Neural cell (in vitro differentiated cells): ENCODE measurements at regions not wholly inside any gene's neighbourhood (a gene's known extent, or its start where the extent isn't known, plus 50 kb on each side); places are given as distances from the start of the nearest gene placed in this dataset.
"Not testable (repeated sequence)": the region's sequence is repeated elsewhere in the genome, so short reads cannot be mapped to it uniquely, and the experiment has no call there.

Experiments used
- H2AFZ ChIP-seq: fragments of 200-600, 300-800 bp; sonication (generic), shearing (Covaris generic); 2 replicates; pipeline ENCODE4 v1.6.0; 2014; ENCODE audit warnings: low read depth, mild to moderate bottlenecking, antibody characterized with exemption, low read length, moderate library complexity
- H3F3A ChIP-seq: fragments of 200-600 bp; shearing (Covaris generic); 2 replicates; pipeline ENCODE4 v1.6.1; 2016; ENCODE audit warnings: mild to moderate bottlenecking, moderate library complexity, mixed read lengths, antibody characterized with exemption, low read length; ENCODE audit not compliant: insufficient read depth, poor library complexity, severe bottlenecking
- H3K27ac ChIP-seq: fragments of 200-600, 300-800 bp; sonication (generic), shearing (Covaris generic); 2 replicates; pipeline ENCODE4 v1.5.1; 2014; ENCODE audit warnings: mild to moderate bottlenecking, low read length, moderate library complexity
- H3K27me3 ChIP-seq: fragments of 300-800, 200-600 bp; sonication (generic), shearing (Covaris generic); 2 replicates; pipeline ENCODE4 v1.6.0; 2014; ENCODE audit warnings: mild to moderate bottlenecking, low read depth, low read length, moderate library complexity; ENCODE audit not compliant: insufficient read depth
- H3K36me3 ChIP-seq: fragments of 300-800, 200-600 bp; sonication (generic), shearing (Covaris generic); 2 replicates; pipeline ENCODE4 v1.5.1; 2014; ENCODE audit warnings: mild to moderate bottlenecking, antibody characterized with exemption, low read length, moderate library complexity; ENCODE audit not compliant: insufficient read depth
- H3K4me2 ChIP-seq: fragments of 300-800, 200-600 bp; sonication (generic), shearing (Covaris generic); 2 replicates; pipeline ENCODE4 v1.6.0; 2014; ENCODE audit warnings: mild to moderate bottlenecking, low read length
- H3K4me3 ChIP-seq: fragments of 300-800, 200-600 bp; sonication (generic), shearing (Covaris generic); 2 replicates; pipeline ENCODE4 v1.5.1; 2014; ENCODE audit warnings: mild to moderate bottlenecking, low read length, moderate library complexity
- H3K79me2 ChIP-seq: fragments of 200-600 bp; shearing (Covaris generic); replicated peaks from 2 replicates; pipeline ENCODE4 v1.6.0; 2014; ENCODE audit warnings: mild to moderate bottlenecking, low read length, moderate library complexity; ENCODE audit not compliant: insufficient read depth
- H3K9ac ChIP-seq: fragments of 300-800, 200-600 bp; sonication (generic), shearing (Covaris generic); 2 replicates; pipeline ENCODE4 v1.6.1; 2016; ENCODE audit warnings: mild to moderate bottlenecking, low read length, mixed read lengths
- H3K9me2 ChIP-seq: fragments of 200-600 bp; shearing (Covaris generic); 2 replicates; pipeline ENCODE4 v1.6.1; 2016; ENCODE audit warnings: mild to moderate bottlenecking, low read length, mixed read lengths; ENCODE audit not compliant: insufficient read depth
- H3K9me3 ChIP-seq: fragments of 200-600, 300-800 bp; sonication (generic), shearing (Covaris generic); 2 replicates; pipeline ENCODE4 v1.6.1; 2016; ENCODE audit warnings: mild to moderate bottlenecking, mixed run types, low read length, moderate library complexity, mixed read lengths
- H4K20me1 ChIP-seq: fragments of 200-600 bp; shearing (Covaris generic); 2 replicates; pipeline ENCODE4 v1.6.1; 2016; ENCODE audit warnings: mild to moderate bottlenecking, mixed run types; ENCODE audit not compliant: insufficient read depth
- CTCF ChIP-seq: fragments of 450-650 bp; IDR thresholded peaks from 2 replicates; pipeline ENCODE4 v1.5.1; 2014; ENCODE audit warnings: antibody characterized with exemption, mild to moderate bottlenecking, moderate library complexity; ENCODE audit not compliant: poor library complexity, severe bottlenecking
- EP300 ChIP-seq: fragments of 450-650 bp; conservative IDR thresholded peaks from 2 replicates; pipeline ENCODE4 v1.6.1; 2014; ENCODE audit warnings: antibody characterized with exemption, mild to moderate bottlenecking, moderate library complexity; ENCODE audit not compliant: poor library complexity, severe bottlenecking
- EZH2 ChIP-seq: fragments of 200-600, 300-800 bp; shearing (Covaris generic), sonication (generic); IDR thresholded peaks from 2 replicates; pipeline ENCODE4 v1.6.1; 2014; ENCODE audit warnings: antibody characterized with exemption, low read length, borderline replicate concordance, mild to moderate bottlenecking; ENCODE audit not compliant: insufficient read depth, poor library complexity, severe bottlenecking
- MXI1 ChIP-seq: fragments of 450-650 bp; conservative IDR thresholded peaks from 2 replicates; pipeline ENCODE4 v1.6.1; 2014; ENCODE audit warnings: antibody characterized with exemption, mild to moderate bottlenecking; ENCODE audit not compliant: poor library complexity, severe bottlenecking
- POLR2AphosphoS5 ChIP-seq: IDR thresholded peaks from 2 replicates; pipeline ENCODE4 v1.6.1; 2012
- RAD21 ChIP-seq: fragments of 450-650 bp; conservative IDR thresholded peaks from 2 replicates; pipeline ENCODE4 v1.6.1; 2014; ENCODE audit warnings: antibody characterized with exemption, mild to moderate bottlenecking, moderate library complexity
- REST ChIP-seq: IDR thresholded peaks from 2 replicates; pipeline ENCODE4 v1.6.1; 2012; ENCODE audit warnings: borderline replicate concordance
- SMC3 ChIP-seq: fragments of 450-650 bp; conservative IDR thresholded peaks from 2 replicates; pipeline ENCODE4 v1.6.1; 2014; ENCODE audit warnings: antibody characterized with exemption, mild to moderate bottlenecking, moderate library complexity; ENCODE audit not compliant: poor library complexity

- H3K36me3 ChIP-seq = no peaks in the 10 kb centered on the region
- no peaks in the 10 kb centered on the region for H3K79me2 ChIP-seq
- no peaks in the 10 kb centered on the region for H3K9me3 ChIP-seq
- no peaks in the 10 kb centered on the region for H3K9me2 ChIP-seq
- no peak overlapping the region for H3K27ac ChIP-seq
- H3K9ac ChIP-seq = no peak overlapping the region
- H3F3A ChIP-seq = no peaks in the 10 kb centered on the region
- H3K4me3 ChIP-seq = no peak overlapping the region
- no peaks in the 10 kb centered on the region for H3K27me3 ChIP-seq
- no peak for TF ChIP-seq CTCF
- H3K4me2 ChIP-seq = no peak overlapping the region
- no peaks in the 10 kb centered on the region for H4K20me1 ChIP-seq
- no peak overlapping the region for H2AFZ ChIP-seq
These were observed 112.0 kb upstream of the NDUFV2 start for GRCh38 chr18:8990276-8991031.

GRCh38 chr18:8991155-8991554 lies 111.3 kb upstream of the NDUFV2 start:
- Histone ChIP-seq H3K9ac (no peak overlapping the region), H2AFZ (no peak overlapping the region)
- TF ChIP-seq MXI1 (no peak), EP300 (no peak), EZH2 (no peak), RAD21 (no peak), SMC3 (no peak), POLR2AphosphoS5 (no peak), REST (no peak), CTCF (no peak)

GRCh38 chr18:8992500-8992899 lies 110.0 kb upstream of the NDUFV2 start:
- not testable (repeated sequence) for H3K36me3 ChIP-seq, H3K4me3 ChIP-seq, H3F3A ChIP-seq, H3K9me2 ChIP-seq, H4K20me1 ChIP-seq, H3K27me3 ChIP-seq, H2AFZ ChIP-seq, H3K9ac ChIP-seq, H3K4me2 ChIP-seq, H3K9me3 ChIP-seq, H3K27ac ChIP-seq, H3K79me2 ChIP-seq

More at GRCh38 chr18:8991155-8991554, 111.3 kb upstream of the NDUFV2 start:
- Histone ChIP-seq H3K36me3 (no peaks in the 10 kb centered on the region), H3K79me2 (no peaks in the 10 kb centered on the region), H3K4me2 (no peak overlapping the region), H3K9me3 (no peaks in the 10 kb centered on the region), H3F3A (no peaks in the 10 kb centered on the region), H3K9me2 (no peaks in the 10 kb centered on the region), H4K20me1 (no peaks in the 10 kb centered on the region), H3K27ac (no peak overlapping the region), H3K4me3 (no peak overlapping the region), H3K27me3 (no peaks in the 10 kb centered on the region)
